IMR-90 (cell line): ENCODE measurements at regions not wholly inside any gene's neighbourhood (a gene's known extent, or its start where the extent isn't known, plus 50 kb on each side); places are given as distances from the start of the nearest gene placed in this dataset.

Source experiments
- ATAC-seq: fragments of 200-7000 bp; cut with Tn5 transposase; 2 replicates; pipeline ENCODE4 v1.9.1; 2020; ENCODE audit warnings: low read depth, mild to moderate bottlenecking, moderate library complexity
- BruUV-seq: library from RNA; stranded (reverse); fragments of 400-500 nt; replicated peaks from 2 replicates; lab custom pipeline; 2021; lab: Mats Ljungman, UMichigan
- CTCF ChIA-PET: fragments of 300-600 bp; formaldehyde crosslinking; extraction: SDS; loops from one replicate; lab custom pipeline; 2021; ENCODE audit warnings: antibody characterized with exemption; lab: Yijun Ruan, JAX
- POLR2A ChIA-PET: fragments of 300-600 bp; sonication (Branson Sonifier 250); formaldehyde crosslinking; loops from one replicate; lab custom pipeline; 2022; ENCODE audit warnings: antibody characterized with exemption; ENCODE audit not compliant: unreplicated experiment; lab: Charles Lee
- DNase-seq: peaks from one replicate; pipeline ENCODE4 v3.0.0; 2013
- H2AFZ ChIP-seq: replicated peaks from 2 replicates; pipeline ENCODE3; 2013; ENCODE audit warnings: low read length, mild to moderate bottlenecking; ENCODE audit not compliant: poor library complexity
- H2AK5ac ChIP-seq: 2 replicates; pipeline ENCODE4 v1.6.1; 2013; ENCODE audit warnings: low read depth, low read length, inconsistent platforms
- H2AK9ac ChIP-seq: replicated peaks from 2 replicates; pipeline ENCODE3; 2013; ENCODE audit warnings: mild to moderate bottlenecking, low read depth, low read length, moderate library complexity; ENCODE audit not compliant: poor library complexity
- H2BK120ac ChIP-seq: 2 replicates; pipeline ENCODE4 v1.6.1; 2013; ENCODE audit warnings: low read depth, low read length, inconsistent platforms
- H2BK15ac ChIP-seq: 3 replicates; pipeline ENCODE4 v1.6.1; 2013; ENCODE audit warnings: low read depth, low read length, inconsistent platforms
- H2BK20ac ChIP-seq: 2 replicates; pipeline ENCODE4 v1.6.1; 2013; ENCODE audit warnings: low read depth, mild to moderate bottlenecking, inconsistent platforms, low read length, moderate library complexity
- H2BK5ac ChIP-seq: 2 replicates; pipeline ENCODE4 v1.6.1; 2013; ENCODE audit warnings: mild to moderate bottlenecking, low read depth, low read length, inconsistent platforms; ENCODE audit not compliant: poor library complexity, severe bottlenecking
- H3K14ac ChIP-seq: replicated peaks from 2 replicates; pipeline ENCODE4 v1.6.1; 2013; ENCODE audit warnings: low read depth, low read length, inconsistent platforms
- H3K18ac ChIP-seq: 2 replicates; pipeline ENCODE4 v1.6.1; 2013; ENCODE audit warnings: low read depth, low read length, control low read depth
- H3K23ac ChIP-seq: 2 replicates; pipeline ENCODE4 v1.6.1; 2013; ENCODE audit warnings: low read depth, low read length, inconsistent platforms
- H3K27ac ChIP-seq: 2 replicates; pipeline ENCODE4 v1.5.1; 2013; ENCODE audit warnings: mild to moderate bottlenecking, control low read depth, low read length; ENCODE audit not compliant: insufficient read depth
- H3K27me3 ChIP-seq: 2 replicates; pipeline ENCODE4 v1.6.1; 2013; ENCODE audit warnings: low read length; ENCODE audit not compliant: control insufficient read depth, insufficient read depth
- H3K36me3 ChIP-seq: 2 replicates; pipeline ENCODE4 v1.6.1; 2013; ENCODE audit warnings: low read length, mixed read lengths; ENCODE audit not compliant: control insufficient read depth, insufficient read depth
- H3K4ac ChIP-seq: 2 replicates; pipeline ENCODE4 v1.6.1; 2013; ENCODE audit warnings: low read depth, low read length, inconsistent platforms
- H3K4me1 ChIP-seq: 2 replicates; pipeline ENCODE4 v1.6.1; 2013; ENCODE audit warnings: low read length, mixed read lengths; ENCODE audit not compliant: control insufficient read depth, insufficient read depth
- H3K4me2 ChIP-seq: 2 replicates; pipeline ENCODE4 v1.6.1; 2013; ENCODE audit warnings: low read depth, mild to moderate bottlenecking, control low read depth, low read length, moderate library complexity
- H3K4me3 ChIP-seq: 2 replicates; pipeline ENCODE4 v1.5.1; 2013; ENCODE audit warnings: low read depth, mild to moderate bottlenecking, control low read depth, low read length, moderate library complexity; ENCODE audit not compliant: insufficient read depth
- H3K56ac ChIP-seq: 2 replicates; pipeline ENCODE4 v1.6.1; 2013; ENCODE audit warnings: low read length, inconsistent platforms; ENCODE audit not compliant: insufficient read depth; ENCODE audit errors: extremely low read depth
- H3K79me1 ChIP-seq, 2 experiments: 2 replicates each; pipeline ENCODE4 v1.6.1; 2013; ENCODE audit warnings: low read length in 2 of 2, inconsistent platforms in 1 of 2, low read depth in 1 of 2
- H3K9ac ChIP-seq: 2 replicates; pipeline ENCODE4 v1.6.1; 2013; ENCODE audit warnings: low read depth, low read length, control low read depth
- H3K9me1 ChIP-seq: 2 replicates; pipeline ENCODE4 v1.6.1; 2013; ENCODE audit warnings: low read length, inconsistent platforms; ENCODE audit not compliant: insufficient read depth
- H3K9me3 ChIP-seq: 2 replicates; pipeline ENCODE4 v1.6.1; 2013; ENCODE audit warnings: low read length; ENCODE audit not compliant: control insufficient read depth, insufficient read depth
- H4K20me1 ChIP-seq: 2 replicates; pipeline ENCODE4 v1.6.1; 2013; ENCODE audit warnings: low read length, inconsistent platforms; ENCODE audit not compliant: insufficient read depth
- H4K5ac ChIP-seq: 2 replicates; pipeline ENCODE4 v1.6.1; 2013; ENCODE audit warnings: mild to moderate bottlenecking, low read depth, low read length, control low read depth
- H4K8ac ChIP-seq, 2 experiments: 2 replicates each; pipeline ENCODE4 v1.6.1; 2013; ENCODE audit warnings: low read depth in 2 of 2, low read length in 2 of 2, control low read depth in 1 of 2, inconsistent platforms in 1 of 2
- H4K91ac ChIP-seq: 2 replicates; pipeline ENCODE4 v1.6.1; 2013; ENCODE audit warnings: low read depth, low read length, inconsistent platforms; ENCODE audit not compliant: insufficient read depth
- BHLHE40 ChIP-seq: fragments of 150-350 bp; IDR thresholded peaks from 2 replicates; pipeline ENCODE4 v1.6.1; 2016; ENCODE audit warnings: mild to moderate bottlenecking, low read depth, low read length
- CEBPB ChIP-seq: IDR thresholded peaks from 2 replicates; pipeline ENCODE4 v1.6.1; 2012; ENCODE audit warnings: low read depth, low read length, improper control_type of control experiment
- CHD1 ChIP-seq: IDR thresholded peaks from 2 replicates; pipeline ENCODE4 v1.6.1; 2012; ENCODE audit warnings: low read depth, low read length, improper control_type of control experiment
- CTCF ChIP-seq: conservative IDR thresholded peaks from 2 replicates; pipeline ENCODE4 v1.5.1; 2012; ENCODE audit warnings: mild to moderate bottlenecking, low read depth, low read length, improper control_type of control experiment
- ELK1 ChIP-seq: fragments of 150-350 bp; IDR thresholded peaks from 2 replicates; pipeline ENCODE4 v1.6.1; 2016; ENCODE audit warnings: low read depth, mild to moderate bottlenecking, low read length, moderate library complexity, borderline replicate concordance
- FOS ChIP-seq: fragments of 150-350 bp; IDR thresholded peaks from 2 replicates; pipeline ENCODE4 v1.6.1; 2016; ENCODE audit warnings: low read depth, low read length
- MAFK ChIP-seq: IDR thresholded peaks from 2 replicates; pipeline ENCODE4 v1.6.1; 2012; ENCODE audit warnings: low read depth, low read length, improper control_type of control experiment
- MAZ ChIP-seq: IDR thresholded peaks from 2 replicates; pipeline ENCODE4 v1.6.1; 2012; ENCODE audit warnings: low read depth, mild to moderate bottlenecking, low read length, improper control_type of control experiment, moderate library complexity, borderline replicate concordance
- MXI1 ChIP-seq: IDR thresholded peaks from 2 replicates; pipeline ENCODE4 v1.6.1; 2012; ENCODE audit warnings: low read depth, mild to moderate bottlenecking, low read length, moderate library complexity, borderline replicate concordance
- NFE2L2 ChIP-seq: fragments of 150-350 bp; IDR thresholded peaks from 2 replicates; pipeline ENCODE4 v1.6.1; 2016; ENCODE audit warnings: low read depth, mild to moderate bottlenecking, low read length
- POLR2A ChIP-seq: IDR thresholded peaks from 2 replicates; pipeline ENCODE4 v1.6.1; 2012; ENCODE audit warnings: mild to moderate bottlenecking, low read depth, low read length
- RAD21 ChIP-seq: IDR thresholded peaks from 2 replicates; pipeline ENCODE4 v1.6.1; 2012; ENCODE audit warnings: low read length, improper control_type of control experiment
- RCOR1 ChIP-seq: IDR thresholded peaks from 2 replicates; pipeline ENCODE4 v1.6.1; 2012; ENCODE audit warnings: mild to moderate bottlenecking, low read length, improper control_type of control experiment; ENCODE audit not compliant: insufficient replicate concordance
- RFX5 ChIP-seq: IDR thresholded peaks from 2 replicates; pipeline ENCODE4 v1.8.0; 2012; ENCODE audit warnings: low read depth, mild to moderate bottlenecking, low read length, moderate library complexity
- USF2 ChIP-seq: fragments of 150-350 bp; IDR thresholded peaks from 2 replicates; pipeline ENCODE4 v1.6.1; 2017; ENCODE audit warnings: mild to moderate bottlenecking, antibody characterized with exemption, low read length, low read depth
- WGBS, 2 experiments: methylation state at CpG; one replicate each; pipeline versions ENCODE4 v1.1.5 to v1.1.7; 2013; ENCODE audit warnings: missing lambda C conversion rate in 2 of 2; ENCODE audit not compliant: insufficient read length in 1 of 2; ENCODE audit errors: extremely low coverage in 2 of 2; 5-methylcytosine and 5-hydroxymethylcytosine counted together
- dilution Hi-C: fragments of 300-500 bp; cut with HindIII; formaldehyde crosslinking; loops from one replicate; pipeline ENCODE4 v1.14.3; 2018; ENCODE audit warnings: low sequenced_read_pairs; ENCODE audit not compliant: unreplicated experiment
- in situ Hi-C: fragments of 300-500 bp; cut with MboI; formaldehyde crosslinking; loops from 3 replicates; pipeline ENCODE4 v1.14.3; 2019; ENCODE audit warnings: low sequenced_read_pairs, inconsistent platforms, mixed read lengths
- intact Hi-C: fragments of 100-400 bp; cut with micrococcal nuclease; formaldehyde crosslinking; loops from 2 replicates; pipeline ENCODE4 v1.10.0; 2022

GRCh38 chr18:78779996-78780718 lies 199.5 kb upstream of the SALL3 start:
- ChIA-PET CTCF (no interaction called here), POLR2A (no interaction called here)
- Histone ChIP-seq H3K9ac (no peak overlapping the region), H3K4me1 (no peaks in the 10 kb centered on the region), H3K79me1 (no peaks in the 10 kb centered on the region), H2AFZ (no peak overlapping the region), H3K4me3 (no peak overlapping the region), H3K23ac (no peak overlapping the region), H3K9me3 (peaks cover 44% of the 10 kb centered on the region), H2BK20ac (no peak overlapping the region), H2AK5ac (no peak overlapping the region), H3K4me2 (no peak overlapping the region), H3K9me1 (no peaks in the 10 kb centered on the region), H3K56ac (no peak overlapping the region), H2BK15ac (no peak overlapping the region), H3K27ac (no peak overlapping the region), H4K20me1 (no peaks in the 10 kb centered on the region), H2BK120ac (no peak overlapping the region), H3K27me3 (no peaks in the 10 kb centered on the region), H4K8ac (no peak overlapping the region), H3K4ac (no peak overlapping the region), H2AK9ac (no peak overlapping the region), H3K18ac (no peak overlapping the region), H4K5ac (no peak overlapping the region), H2BK5ac (no peak overlapping the region), H3K14ac (no peak overlapping the region), H4K91ac (no peak overlapping the region), H3K36me3 (no peaks in the 10 kb centered on the region)
- DNase-seq (no peak), ATAC-seq (no peak)
- no TSS peak for BruUV-seq
- dilution Hi-C loops (no loop called here), intact Hi-C loops (no loop called here), in situ Hi-C loops (no loop called here)
- 72% methylated on average over 9 of the region's 29 CpGs; no CpG with 5 or more reads in 1 of the 2 experiments for WGBS, 2 experiments
- TF ChIP-seq MAFK (no peak), MXI1 (no peak), NFE2L2 (no peak), RFX5 (no peak), POLR2A (no peak), CTCF (no peak), RCOR1 (no peak), FOS (no peak), USF2 (no peak), ELK1 (no peak), CHD1 (no peak), CEBPB (no peak), BHLHE40 (no peak), MAZ (no peak), RAD21 (no peak)
